IMR-90 (cell line): ENCODE measurements at regions not wholly inside any gene's neighbourhood (a gene's known extent, or its start where the extent isn't known, plus 50 kb on each side); places are given as distances from the start of the nearest gene placed in this dataset.

Source experiments
- ATAC-seq: fragments of 200-7000 bp; cut with Tn5 transposase; 2 replicates; pipeline ENCODE4 v1.9.1; 2020; ENCODE audit warnings: low read depth, mild to moderate bottlenecking, moderate library complexity
- BruUV-seq: library from RNA; stranded (reverse); fragments of 400-500 nt; replicated peaks from 2 replicates; lab custom pipeline; 2021; lab: Mats Ljungman, UMichigan
- CTCF ChIA-PET: fragments of 300-600 bp; formaldehyde crosslinking; extraction: SDS; loops from one replicate; lab custom pipeline; 2021; ENCODE audit warnings: antibody characterized with exemption; lab: Yijun Ruan, JAX
- POLR2A ChIA-PET: fragments of 300-600 bp; sonication (Branson Sonifier 250); formaldehyde crosslinking; loops from one replicate; lab custom pipeline; 2022; ENCODE audit warnings: antibody characterized with exemption; ENCODE audit not compliant: unreplicated experiment; lab: Charles Lee
- DNase-seq: peaks from one replicate; pipeline ENCODE4 v3.0.0; 2013
- H2AFZ ChIP-seq: replicated peaks from 2 replicates; pipeline ENCODE3; 2013; ENCODE audit warnings: low read length, mild to moderate bottlenecking; ENCODE audit not compliant: poor library complexity
- H2AK5ac ChIP-seq: 2 replicates; pipeline ENCODE4 v1.6.1; 2013; ENCODE audit warnings: low read depth, low read length, inconsistent platforms
- H2AK9ac ChIP-seq: replicated peaks from 2 replicates; pipeline ENCODE3; 2013; ENCODE audit warnings: mild to moderate bottlenecking, low read depth, low read length, moderate library complexity; ENCODE audit not compliant: poor library complexity
- H2BK120ac ChIP-seq: 2 replicates; pipeline ENCODE4 v1.6.1; 2013; ENCODE audit warnings: low read depth, low read length, inconsistent platforms
- H2BK15ac ChIP-seq: 3 replicates; pipeline ENCODE4 v1.6.1; 2013; ENCODE audit warnings: low read depth, low read length, inconsistent platforms
- H2BK20ac ChIP-seq: 2 replicates; pipeline ENCODE4 v1.6.1; 2013; ENCODE audit warnings: low read depth, mild to moderate bottlenecking, inconsistent platforms, low read length, moderate library complexity
- H2BK5ac ChIP-seq: 2 replicates; pipeline ENCODE4 v1.6.1; 2013; ENCODE audit warnings: mild to moderate bottlenecking, low read depth, low read length, inconsistent platforms; ENCODE audit not compliant: poor library complexity, severe bottlenecking
- H3K14ac ChIP-seq: replicated peaks from 2 replicates; pipeline ENCODE4 v1.6.1; 2013; ENCODE audit warnings: low read depth, low read length, inconsistent platforms
- H3K18ac ChIP-seq: 2 replicates; pipeline ENCODE4 v1.6.1; 2013; ENCODE audit warnings: low read depth, low read length, control low read depth
- H3K23ac ChIP-seq: 2 replicates; pipeline ENCODE4 v1.6.1; 2013; ENCODE audit warnings: low read depth, low read length, inconsistent platforms
- H3K27ac ChIP-seq: 2 replicates; pipeline ENCODE4 v1.5.1; 2013; ENCODE audit warnings: mild to moderate bottlenecking, control low read depth, low read length; ENCODE audit not compliant: insufficient read depth
- H3K27me3 ChIP-seq: 2 replicates; pipeline ENCODE4 v1.6.1; 2013; ENCODE audit warnings: low read length; ENCODE audit not compliant: control insufficient read depth, insufficient read depth
- H3K36me3 ChIP-seq: 2 replicates; pipeline ENCODE4 v1.6.1; 2013; ENCODE audit warnings: low read length, mixed read lengths; ENCODE audit not compliant: control insufficient read depth, insufficient read depth
- H3K4ac ChIP-seq: 2 replicates; pipeline ENCODE4 v1.6.1; 2013; ENCODE audit warnings: low read depth, low read length, inconsistent platforms
- H3K4me1 ChIP-seq: 2 replicates; pipeline ENCODE4 v1.6.1; 2013; ENCODE audit warnings: low read length, mixed read lengths; ENCODE audit not compliant: control insufficient read depth, insufficient read depth
- H3K4me2 ChIP-seq: 2 replicates; pipeline ENCODE4 v1.6.1; 2013; ENCODE audit warnings: low read depth, mild to moderate bottlenecking, control low read depth, low read length, moderate library complexity
- H3K4me3 ChIP-seq: 2 replicates; pipeline ENCODE4 v1.5.1; 2013; ENCODE audit warnings: low read depth, mild to moderate bottlenecking, control low read depth, low read length, moderate library complexity; ENCODE audit not compliant: insufficient read depth
- H3K56ac ChIP-seq: 2 replicates; pipeline ENCODE4 v1.6.1; 2013; ENCODE audit warnings: low read length, inconsistent platforms; ENCODE audit not compliant: insufficient read depth; ENCODE audit errors: extremely low read depth
- H3K79me1 ChIP-seq, 2 experiments: 2 replicates each; pipeline ENCODE4 v1.6.1; 2013; ENCODE audit warnings: low read length in 2 of 2, inconsistent platforms in 1 of 2, low read depth in 1 of 2
- H3K9ac ChIP-seq: 2 replicates; pipeline ENCODE4 v1.6.1; 2013; ENCODE audit warnings: low read depth, low read length, control low read depth
- H3K9me1 ChIP-seq: 2 replicates; pipeline ENCODE4 v1.6.1; 2013; ENCODE audit warnings: low read length, inconsistent platforms; ENCODE audit not compliant: insufficient read depth
- H3K9me3 ChIP-seq: 2 replicates; pipeline ENCODE4 v1.6.1; 2013; ENCODE audit warnings: low read length; ENCODE audit not compliant: control insufficient read depth, insufficient read depth
- H4K20me1 ChIP-seq: 2 replicates; pipeline ENCODE4 v1.6.1; 2013; ENCODE audit warnings: low read length, inconsistent platforms; ENCODE audit not compliant: insufficient read depth
- H4K5ac ChIP-seq: 2 replicates; pipeline ENCODE4 v1.6.1; 2013; ENCODE audit warnings: mild to moderate bottlenecking, low read depth, low read length, control low read depth
- H4K8ac ChIP-seq, 2 experiments: 2 replicates each; pipeline ENCODE4 v1.6.1; 2013; ENCODE audit warnings: low read depth in 2 of 2, low read length in 2 of 2, control low read depth in 1 of 2, inconsistent platforms in 1 of 2
- H4K91ac ChIP-seq: 2 replicates; pipeline ENCODE4 v1.6.1; 2013; ENCODE audit warnings: low read depth, low read length, inconsistent platforms; ENCODE audit not compliant: insufficient read depth
- BHLHE40 ChIP-seq: fragments of 150-350 bp; IDR thresholded peaks from 2 replicates; pipeline ENCODE4 v1.6.1; 2016; ENCODE audit warnings: mild to moderate bottlenecking, low read depth, low read length
- CEBPB ChIP-seq: IDR thresholded peaks from 2 replicates; pipeline ENCODE4 v1.6.1; 2012; ENCODE audit warnings: low read depth, low read length, improper control_type of control experiment
- CHD1 ChIP-seq: IDR thresholded peaks from 2 replicates; pipeline ENCODE4 v1.6.1; 2012; ENCODE audit warnings: low read depth, low read length, improper control_type of control experiment
- FOS ChIP-seq: fragments of 150-350 bp; IDR thresholded peaks from 2 replicates; pipeline ENCODE4 v1.6.1; 2016; ENCODE audit warnings: low read depth, low read length
- MAFK ChIP-seq: IDR thresholded peaks from 2 replicates; pipeline ENCODE4 v1.6.1; 2012; ENCODE audit warnings: low read depth, low read length, improper control_type of control experiment
- MAZ ChIP-seq: IDR thresholded peaks from 2 replicates; pipeline ENCODE4 v1.6.1; 2012; ENCODE audit warnings: low read depth, mild to moderate bottlenecking, low read length, improper control_type of control experiment, moderate library complexity, borderline replicate concordance
- MXI1 ChIP-seq: IDR thresholded peaks from 2 replicates; pipeline ENCODE4 v1.6.1; 2012; ENCODE audit warnings: low read depth, mild to moderate bottlenecking, low read length, moderate library complexity, borderline replicate concordance
- NFE2L2 ChIP-seq: fragments of 150-350 bp; IDR thresholded peaks from 2 replicates; pipeline ENCODE4 v1.6.1; 2016; ENCODE audit warnings: low read depth, mild to moderate bottlenecking, low read length
- POLR2A ChIP-seq: IDR thresholded peaks from 2 replicates; pipeline ENCODE4 v1.6.1; 2012; ENCODE audit warnings: mild to moderate bottlenecking, low read depth, low read length
- RAD21 ChIP-seq: IDR thresholded peaks from 2 replicates; pipeline ENCODE4 v1.6.1; 2012; ENCODE audit warnings: low read length, improper control_type of control experiment
- RCOR1 ChIP-seq: IDR thresholded peaks from 2 replicates; pipeline ENCODE4 v1.6.1; 2012; ENCODE audit warnings: mild to moderate bottlenecking, low read length, improper control_type of control experiment; ENCODE audit not compliant: insufficient replicate concordance
- RFX5 ChIP-seq: IDR thresholded peaks from 2 replicates; pipeline ENCODE4 v1.8.0; 2012; ENCODE audit warnings: low read depth, mild to moderate bottlenecking, low read length, moderate library complexity
- SMC3 ChIP-seq: fragments of 150-350 bp; IDR thresholded peaks from 2 replicates; pipeline ENCODE4 v1.6.1; 2016; ENCODE audit warnings: low read depth, mild to moderate bottlenecking, antibody characterized with exemption, low read length, moderate library complexity
- WGBS, 2 experiments: methylation state at CpG; one replicate each; pipeline versions ENCODE4 v1.1.5 to v1.1.7; 2013; ENCODE audit warnings: missing lambda C conversion rate in 2 of 2; ENCODE audit not compliant: insufficient read length in 1 of 2; ENCODE audit errors: extremely low coverage in 2 of 2; 5-methylcytosine and 5-hydroxymethylcytosine counted together
- dilution Hi-C: fragments of 300-500 bp; cut with HindIII; formaldehyde crosslinking; loops from one replicate; pipeline ENCODE4 v1.14.3; 2018; ENCODE audit warnings: low sequenced_read_pairs; ENCODE audit not compliant: unreplicated experiment
- in situ Hi-C: fragments of 300-500 bp; cut with MboI; formaldehyde crosslinking; loops from 3 replicates; pipeline ENCODE4 v1.14.3; 2019; ENCODE audit warnings: low sequenced_read_pairs, inconsistent platforms, mixed read lengths
- intact Hi-C: fragments of 100-400 bp; cut with micrococcal nuclease; formaldehyde crosslinking; loops from 2 replicates; pipeline ENCODE4 v1.10.0; 2022
- TF ChIP-seq, protein P1 (sequence below): fragments of 150-350 bp; IDR thresholded peaks from 2 replicates; pipeline ENCODE4 v1.6.1; 2017; ENCODE audit warnings: mild to moderate bottlenecking, antibody characterized with exemption, low read length, low read depth
- TF ChIP-seq, protein P2 (sequence below): fragments of 150-350 bp; IDR thresholded peaks from 2 replicates; pipeline ENCODE4 v1.6.1; 2016; ENCODE audit warnings: low read depth, mild to moderate bottlenecking, low read length, moderate library complexity, borderline replicate concordance
- TF ChIP-seq, protein P3 (sequence below): conservative IDR thresholded peaks from 2 replicates; pipeline ENCODE4 v1.5.1; 2012; ENCODE audit warnings: mild to moderate bottlenecking, low read depth, low read length, improper control_type of control experiment

DNA sequence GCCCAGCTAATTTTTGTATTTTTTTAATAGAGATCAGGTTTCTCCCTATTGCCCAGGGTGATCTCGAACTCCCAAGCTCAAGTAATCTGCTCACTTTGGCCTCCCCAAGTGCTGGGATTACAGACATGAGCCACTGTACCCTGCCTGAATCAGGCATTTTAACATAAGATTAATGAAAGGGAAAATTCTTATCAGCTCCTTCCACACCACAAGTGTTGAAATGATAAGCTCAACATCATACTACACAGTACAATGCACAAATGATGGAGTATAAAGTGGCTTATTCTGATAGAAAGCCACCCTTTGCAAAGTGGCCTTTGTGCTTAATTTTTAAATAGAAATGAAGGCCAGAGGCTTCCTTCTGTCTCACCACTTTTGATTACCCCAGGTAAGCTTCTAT is 71.3 kb upstream of the MCHR2 start:
- DNase-seq (no peak), ATAC-seq (no peak)
- BruUV-seq: no TSS peak
- H3K36me3 ChIP-seq: no peaks in the 10 kb centered on the region
- H3K4me1 ChIP-seq: no peaks in the 10 kb centered on the region
- H3K4ac ChIP-seq: no peak overlapping the region
- no peaks in the 10 kb centered on the region for H3K79me1 ChIP-seq
- H2AK5ac ChIP-seq: no peak overlapping the region
- no peak overlapping the region for H4K5ac ChIP-seq
- TF ChIP-seq CEBPB (no peak), POLR2A (no peak), BHLHE40 (no peak), MAZ (no peak), RCOR1 (no peak), MXI1 (no peak), MAFK (no peak), NFE2L2 (no peak), RFX5 (no peak), RAD21 (no peak), FOS (no peak), CHD1 (no peak), SMC3 (no peak)
- TF ChIP-seq, protein P1, sequence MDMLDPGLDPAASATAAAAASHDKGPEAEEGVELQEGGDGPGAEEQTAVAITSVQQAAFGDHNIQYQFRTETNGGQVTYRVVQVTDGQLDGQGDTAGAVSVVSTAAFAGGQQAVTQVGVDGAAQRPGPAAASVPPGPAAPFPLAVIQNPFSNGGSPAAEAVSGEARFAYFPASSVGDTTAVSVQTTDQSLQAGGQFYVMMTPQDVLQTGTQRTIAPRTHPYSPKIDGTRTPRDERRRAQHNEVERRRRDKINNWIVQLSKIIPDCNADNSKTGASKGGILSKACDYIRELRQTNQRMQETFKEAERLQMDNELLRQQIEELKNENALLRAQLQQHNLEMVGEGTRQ: no peak
- TF ChIP-seq, protein P2, sequence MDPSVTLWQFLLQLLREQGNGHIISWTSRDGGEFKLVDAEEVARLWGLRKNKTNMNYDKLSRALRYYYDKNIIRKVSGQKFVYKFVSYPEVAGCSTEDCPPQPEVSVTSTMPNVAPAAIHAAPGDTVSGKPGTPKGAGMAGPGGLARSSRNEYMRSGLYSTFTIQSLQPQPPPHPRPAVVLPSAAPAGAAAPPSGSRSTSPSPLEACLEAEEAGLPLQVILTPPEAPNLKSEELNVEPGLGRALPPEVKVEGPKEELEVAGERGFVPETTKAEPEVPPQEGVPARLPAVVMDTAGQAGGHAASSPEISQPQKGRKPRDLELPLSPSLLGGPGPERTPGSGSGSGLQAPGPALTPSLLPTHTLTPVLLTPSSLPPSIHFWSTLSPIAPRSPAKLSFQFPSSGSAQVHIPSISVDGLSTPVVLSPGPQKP: no peak
- TF ChIP-seq, protein P3, sequence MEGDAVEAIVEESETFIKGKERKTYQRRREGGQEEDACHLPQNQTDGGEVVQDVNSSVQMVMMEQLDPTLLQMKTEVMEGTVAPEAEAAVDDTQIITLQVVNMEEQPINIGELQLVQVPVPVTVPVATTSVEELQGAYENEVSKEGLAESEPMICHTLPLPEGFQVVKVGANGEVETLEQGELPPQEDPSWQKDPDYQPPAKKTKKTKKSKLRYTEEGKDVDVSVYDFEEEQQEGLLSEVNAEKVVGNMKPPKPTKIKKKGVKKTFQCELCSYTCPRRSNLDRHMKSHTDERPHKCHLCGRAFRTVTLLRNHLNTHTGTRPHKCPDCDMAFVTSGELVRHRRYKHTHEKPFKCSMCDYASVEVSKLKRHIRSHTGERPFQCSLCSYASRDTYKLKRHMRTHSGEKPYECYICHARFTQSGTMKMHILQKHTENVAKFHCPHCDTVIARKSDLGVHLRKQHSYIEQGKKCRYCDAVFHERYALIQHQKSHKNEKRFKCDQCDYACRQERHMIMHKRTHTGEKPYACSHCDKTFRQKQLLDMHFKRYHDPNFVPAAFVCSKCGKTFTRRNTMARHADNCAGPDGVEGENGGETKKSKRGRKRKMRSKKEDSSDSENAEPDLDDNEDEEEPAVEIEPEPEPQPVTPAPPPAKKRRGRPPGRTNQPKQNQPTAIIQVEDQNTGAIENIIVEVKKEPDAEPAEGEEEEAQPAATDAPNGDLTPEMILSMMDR: no peak
- intact Hi-C loops: no loop called here
- no peak overlapping the region for H4K91ac ChIP-seq
- no peaks in the 10 kb centered on the region for H4K20me1 ChIP-seq
- CTCF ChIA-PET: interaction anchor here (0.7 kb wide), 1 partner anchor 45 kb away, joined by 4 read pairs; no protein-coding TSS in a partner anchor
- POLR2A ChIA-PET: no interaction called here
- no peaks in the 10 kb centered on the region for H3K9me1 ChIP-seq
- no peak overlapping the region for H2BK5ac ChIP-seq
- H3K18ac ChIP-seq: no peak overlapping the region
- no peak overlapping the region for H2AFZ ChIP-seq
- no peak overlapping the region for H3K56ac ChIP-seq
- no peak overlapping the region for H3K23ac ChIP-seq
- H2AK9ac ChIP-seq: no peak overlapping the region
- no peak overlapping the region for H3K9ac ChIP-seq
- H3K4me3 ChIP-seq: no peak overlapping the region
- H3K27me3 ChIP-seq: no peaks in the 10 kb centered on the region; the same call in 1 of the 2 replicates
- no peak overlapping the region for H4K8ac ChIP-seq
- no peaks in the 10 kb centered on the region for H3K9me3 ChIP-seq
- WGBS, 2 experiments: no CpG with 5 or more reads among the region's 1 CpG
- dilution Hi-C loops: no loop called here
- H3K14ac ChIP-seq: no peak overlapping the region
- H3K4me2 ChIP-seq: no peak overlapping the region
- H2BK120ac ChIP-seq: no peak overlapping the region
- no peak overlapping the region for H2BK20ac ChIP-seq
- in situ Hi-C loops: no loop called here
- no peak overlapping the region for H3K27ac ChIP-seq
- no peak overlapping the region for H2BK15ac ChIP-seq
